ENCODE measurements at regions not wholly inside any gene's neighbourhood (a gene's known extent, or its start where the extent isn't known, plus 50 kb on each side); places are given as distances from the start of the nearest gene placed in this dataset.
"Not testable (repeated sequence)": the region's sequence is repeated elsewhere in the genome, so short reads cannot be mapped to it uniquely, and the experiment has no call there.

GRCh38 chr10:45095286-45095685 is 94.6 kb downstream of the ZNF22 start:
- Histone ChIP-seq H3K27ac (no peak overlapping the region), H3K27me3 (peaks cover 0 to 6% (median 2%) of the 10 kb centered on the region in 3 donors), H3K36me3 (no peaks in the 10 kb centered on the region), H3K9me3 (no peaks in the 10 kb centered on the region), H3K4me1 (no peaks in the 10 kb centered on the region), H3K4me3 (no peak overlapping the region)
- TF ChIP-seq POLR2A (IDR thresholded peaks at IDR 0.05) (no peak), CTCF (IDR thresholded peaks at IDR 0.05 in 4 of 5, conservative IDR thresholded peaks at IDR 0.05 in 1 of 5) (no peak)
- intact Hi-C loops (cut with DNase I; ENCODE audit: low total_unique reads), result no loop called here
- in situ Hi-C loops (cut with MboI; ENCODE audit: low sequenced_read_pairs in 4 of 4), result no loop called here
- DNase-seq, result no peak
- no peak for ATAC-seq

GRCh38 chr10:45096001-45096400 is 95.3 kb downstream of the ZNF22 start:
- intact Hi-C loops (cut with DNase I; ENCODE audit: low total_unique reads), result no loop called here
- no peak overlapping the region for H3K4me3 ChIP-seq
- in situ Hi-C loops (cut with MboI; ENCODE audit: low sequenced_read_pairs in 4 of 4), result no loop called here
- ATAC-seq (no peak), DNase-seq (no peak)
- H3K9me3 ChIP-seq, result no peaks in the 10 kb centered on the region
- no peak overlapping the region for H3K27ac ChIP-seq
- peaks cover 0 to 6% (median 2%) of the 10 kb centered on the region in 3 donors for H3K27me3 ChIP-seq
- TF ChIP-seq POLR2A (IDR thresholded peaks at IDR 0.05) (no peak), CTCF (IDR thresholded peaks at IDR 0.05 in 4 of 5, conservative IDR thresholded peaks at IDR 0.05 in 1 of 5) (no peak)
- no peaks in the 10 kb centered on the region for H3K4me1 ChIP-seq
- no peaks in the 10 kb centered on the region for H3K36me3 ChIP-seq

GRCh38 chr10:45100429-45100828 is 99.7 kb downstream of the ZNF22 start:
- no peak overlapping the region for H3K4me3 ChIP-seq
- DNase-seq (no peak), ATAC-seq (no peak)
- H3K4me1 ChIP-seq, result no peaks in the 10 kb centered on the region
- H3K27me3 ChIP-seq, result peaks cover 0 to 6% (median 0%) of the 10 kb centered on the region in 3 donors
- no peaks in the 10 kb centered on the region for H3K9me3 ChIP-seq
- intact Hi-C loops (cut with DNase I; ENCODE audit: low total_unique reads), result no loop called here
- in situ Hi-C loops (cut with MboI; ENCODE audit: low sequenced_read_pairs in 4 of 4), result no loop called here
- no peaks in the 10 kb centered on the region for H3K36me3 ChIP-seq
- no peak for TF ChIP-seq CTCF (IDR thresholded peaks at IDR 0.05 in 4 of 5, conservative IDR thresholded peaks at IDR 0.05 in 1 of 5)
- TF ChIP-seq POLR2A (IDR thresholded peaks at IDR 0.05), result no peak
- H3K27ac ChIP-seq, result no peak overlapping the region

- no peak overlapping the region for H3K27ac ChIP-seq
Observed at GRCh38 chr10:45104674-45105073, 104.0 kb downstream of the ZNF22 start.

GRCh38 chr10:45105309-45105708 is 104.6 kb downstream of the ZNF22 start:
- H3K4me1 ChIP-seq; H3K4me3 ChIP-seq; H3K9me3 ChIP-seq; H3K36me3 ChIP-seq; H3K27ac ChIP-seq; H3K27me3 ChIP-seq; in situ Hi-C loops (cut with MboI; ENCODE audit: low sequenced_read_pairs in 4 of 4); DNase-seq; ATAC-seq; intact Hi-C loops (cut with DNase I; ENCODE audit: low total_unique reads): not testable (repeated sequence)

More at GRCh38 chr10:45104674-45105073, 104.0 kb downstream of the ZNF22 start:
- TF ChIP-seq POLR2A (IDR thresholded peaks at IDR 0.05) (no peak), CTCF (IDR thresholded peaks at IDR 0.05 in 4 of 5, conservative IDR thresholded peaks at IDR 0.05 in 1 of 5) (no peak)
- no peaks in the 10 kb centered on the region for H3K27me3 ChIP-seq
- no peak for DNase-seq
- H3K4me1 ChIP-seq, result no peaks in the 10 kb centered on the region
- H3K9me3 ChIP-seq, result no peaks in the 10 kb centered on the region
- intact Hi-C loops (cut with DNase I; ENCODE audit: low total_unique reads), result no loop called here
- in situ Hi-C loops (cut with MboI; ENCODE audit: low sequenced_read_pairs in 4 of 4), result no loop called here
- H3K36me3 ChIP-seq, result no peaks in the 10 kb centered on the region
- H3K4me3 ChIP-seq, result no peak overlapping the region
- ATAC-seq, result no peak
